ENCODE measurements at regions not wholly inside any gene's neighbourhood (a gene's known extent, or its start where the extent isn't known, plus 50 kb on each side); places are given as distances from the start of the nearest gene placed in this dataset.

DNA sequence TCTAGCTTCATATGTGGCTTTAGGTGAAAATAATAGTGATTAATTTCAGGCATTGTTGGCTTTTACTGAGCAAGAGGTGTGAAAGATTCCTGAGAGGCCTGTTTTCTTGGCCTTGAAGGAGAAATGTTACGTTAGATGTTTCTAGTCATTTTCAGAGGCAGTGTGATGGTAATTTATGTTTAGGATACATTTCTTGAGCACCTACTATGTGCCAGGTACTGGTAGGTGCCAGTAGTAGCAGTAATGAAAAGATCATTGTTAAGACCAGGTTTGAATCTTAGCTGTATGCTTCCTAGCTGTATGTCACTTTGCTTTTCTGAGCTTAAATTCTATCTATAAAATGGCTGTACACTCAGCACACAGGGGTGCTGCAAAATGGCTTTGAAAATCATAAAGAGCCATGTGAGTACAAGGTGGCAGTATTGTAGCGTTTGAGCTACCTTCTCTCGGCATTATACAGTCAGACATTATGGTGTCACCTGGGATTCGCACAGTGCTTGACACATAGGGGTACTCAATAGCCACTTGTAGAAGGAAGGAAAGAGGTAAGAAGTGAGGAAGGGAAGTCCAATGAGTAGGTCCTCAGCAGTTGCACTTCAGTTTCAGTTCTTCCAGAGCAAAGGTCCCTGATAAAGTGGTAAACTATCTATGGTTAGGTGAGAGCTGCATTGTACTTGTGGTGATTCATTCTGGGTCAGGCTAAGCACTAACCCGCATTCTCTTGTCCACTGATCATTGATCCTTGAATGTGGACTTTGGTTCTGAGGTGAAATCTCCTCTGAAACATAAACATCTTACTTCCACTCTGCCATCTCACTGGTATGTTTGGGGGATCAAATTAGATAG, 166.5 kb upstream of the NR3C1 start:
- Histone ChIP-seq H3K4me2 (replicated peaks; ENCODE audit: extremely low read depth, low read length, poor library complexity, severe bottlenecking) (no peak overlapping the region), H3K36me3 (replicated peaks in 1 of 2; ENCODE audit: control insufficient read depth in 1 of 2, insufficient read depth in 2 of 2, low read length in 2 of 2) (no peaks in the 10 kb centered on the region), H2AFZ (ENCODE audit: insufficient read depth, low read depth, low read length, poor library complexity, severe bottlenecking) (no peak overlapping the region), H3K4me1 (ENCODE audit: control insufficient read depth in 1 of 2, insufficient read depth in 2 of 2, low read length in 2 of 2) (peaks cover 23 to 24% of the 10 kb centered on the region in 2 donors), H3K9me3 (replicated peaks in 1 of 2; ENCODE audit: control insufficient read depth in 1 of 2, insufficient read depth in 1 of 2, low read length in 2 of 2) (no peaks in the 10 kb centered on the region), H3K4me3 (replicated peaks in 1 of 3; ENCODE audit: low read depth in 2 of 3, low read length in 3 of 3) (no peak overlapping the region), H3K79me2 (ENCODE audit: insufficient read depth, low read length) (no peaks in the 10 kb centered on the region), H3K27ac (ENCODE audit: low read depth in 1 of 2, low read length in 2 of 2) (no peak overlapping the region), H4K20me1 (ENCODE audit: insufficient read depth, low read length) (no peaks in the 10 kb centered on the region), H3K9ac (ENCODE audit: insufficient read depth, low read length, poor library complexity, severe bottlenecking) (no peak overlapping the region), H3K27me3 (ENCODE audit: control insufficient read depth in 2 of 2, insufficient read depth in 2 of 2, low read length in 2 of 2) (no peaks in the 10 kb centered on the region)
- Mint-ChIP-seq H3K36me3 (no peaks in the 10 kb centered on the region), H3K27ac (no peak overlapping the region), H3K9me3 (peaks cover 0 to 1% (median 0%) of the 10 kb centered on the region in 7 donors), H3K4me1 (peaks cover 34% of the 10 kb centered on the region), H3K27me3 (ENCODE audit: low read depth in 3 of 3) (peaks cover 0 to 2% (median 2%) of the 10 kb centered on the region in 3 donors), H3K4me3 (no peak overlapping the region)
- WGBS (ENCODE audit: insufficient coverage), result 100% methylated on average over 4 of the region's 5 CpGs
- DNase-seq, result no peak
- intact Hi-C loops (cut with micrococcal nuclease), result loop anchor here in 1 of 2 donors (10.0 kb wide), 1 partner anchor 135 kb away; no protein-coding TSS in a partner anchor
- TF ChIP-seq, protein P1, sequence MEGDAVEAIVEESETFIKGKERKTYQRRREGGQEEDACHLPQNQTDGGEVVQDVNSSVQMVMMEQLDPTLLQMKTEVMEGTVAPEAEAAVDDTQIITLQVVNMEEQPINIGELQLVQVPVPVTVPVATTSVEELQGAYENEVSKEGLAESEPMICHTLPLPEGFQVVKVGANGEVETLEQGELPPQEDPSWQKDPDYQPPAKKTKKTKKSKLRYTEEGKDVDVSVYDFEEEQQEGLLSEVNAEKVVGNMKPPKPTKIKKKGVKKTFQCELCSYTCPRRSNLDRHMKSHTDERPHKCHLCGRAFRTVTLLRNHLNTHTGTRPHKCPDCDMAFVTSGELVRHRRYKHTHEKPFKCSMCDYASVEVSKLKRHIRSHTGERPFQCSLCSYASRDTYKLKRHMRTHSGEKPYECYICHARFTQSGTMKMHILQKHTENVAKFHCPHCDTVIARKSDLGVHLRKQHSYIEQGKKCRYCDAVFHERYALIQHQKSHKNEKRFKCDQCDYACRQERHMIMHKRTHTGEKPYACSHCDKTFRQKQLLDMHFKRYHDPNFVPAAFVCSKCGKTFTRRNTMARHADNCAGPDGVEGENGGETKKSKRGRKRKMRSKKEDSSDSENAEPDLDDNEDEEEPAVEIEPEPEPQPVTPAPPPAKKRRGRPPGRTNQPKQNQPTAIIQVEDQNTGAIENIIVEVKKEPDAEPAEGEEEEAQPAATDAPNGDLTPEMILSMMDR (IDR thresholded peaks at IDR 0.05), result no peak

GRCh38 chr5:143569213-143569701, 165.8 kb upstream of the NR3C1 start:
- no peaks in the 10 kb centered on the region for H3K79me2 ChIP-seq (ENCODE audit: insufficient read depth, low read length)
- intact Hi-C loops (cut with micrococcal nuclease), result loop anchor here in 1 of 2 donors (10.0 kb wide), 1 partner anchor 134 kb away; no protein-coding TSS in a partner anchor
- Mint-ChIP-seq H3K4me1 (peaks cover 38% of the 10 kb centered on the region), H3K9me3 (peaks cover 0 to 1% (median 0%) of the 10 kb centered on the region in 7 donors), H3K27me3 (ENCODE audit: low read depth in 3 of 3) (peaks cover 0 to 2% (median 2%) of the 10 kb centered on the region in 3 donors), H3K36me3 (no peaks in the 10 kb centered on the region), H3K27ac (no peak overlapping the region), H3K4me3 (no peak overlapping the region)
- H3K4me3 ChIP-seq (replicated peaks in 1 of 3; ENCODE audit: low read depth in 2 of 3, low read length in 3 of 3), result no peak overlapping the region
- H3K4me2 ChIP-seq (replicated peaks; ENCODE audit: extremely low read depth, low read length, poor library complexity, severe bottlenecking), result no peak overlapping the region
- TF ChIP-seq, protein P1 (IDR thresholded peaks at IDR 0.05), result no peak
- H3K27ac ChIP-seq (ENCODE audit: low read depth in 1 of 2, low read length in 2 of 2), result no peak overlapping the region
- no CpG with 5 or more reads among the region's 4 CpGs for WGBS (ENCODE audit: insufficient coverage)
- no peak for DNase-seq
- H3K4me1 ChIP-seq (ENCODE audit: control insufficient read depth in 1 of 2, insufficient read depth in 2 of 2, low read length in 2 of 2), result peaks cover 22 to 31% of the 10 kb centered on the region in 2 donors
- H3K36me3 ChIP-seq (replicated peaks in 1 of 2; ENCODE audit: control insufficient read depth in 1 of 2, insufficient read depth in 2 of 2, low read length in 2 of 2), result no peaks in the 10 kb centered on the region
- H3K9me3 ChIP-seq (replicated peaks in 1 of 2; ENCODE audit: control insufficient read depth in 1 of 2, insufficient read depth in 1 of 2, low read length in 2 of 2), result no peaks in the 10 kb centered on the region
- no peaks in the 10 kb centered on the region for H3K27me3 ChIP-seq (ENCODE audit: control insufficient read depth in 2 of 2, insufficient read depth in 2 of 2, low read length in 2 of 2)
- H4K20me1 ChIP-seq (ENCODE audit: insufficient read depth, low read length), result no peaks in the 10 kb centered on the region
- H3K9ac ChIP-seq (ENCODE audit: insufficient read depth, low read length, poor library complexity, severe bottlenecking), result no peak overlapping the region
- H2AFZ ChIP-seq (ENCODE audit: insufficient read depth, low read depth, low read length, poor library complexity, severe bottlenecking), result no peak overlapping the region
